ENCODE measurements at regions not wholly inside any gene's neighbourhood (a gene's known extent, or its start where the extent isn't known, plus 50 kb on each side); places are given as distances from the start of the nearest gene placed in this dataset.

GRCh38 chr4:38523524-38524448 lies 140.2 kb upstream of the KLF3 start:
- Histone ChIP-seq H4K5ac (ENCODE audit: low read depth, low read length) (no peak overlapping the region), H3K4me3 (ENCODE audit: insufficient read depth, low read depth, low read length) (no peak overlapping the region), H4K91ac (ENCODE audit: insufficient read depth, low read depth, low read length) (no peak overlapping the region), H3K14ac (replicated peaks; ENCODE audit: low read depth, low read length) (no peak overlapping the region), H3K27ac (ENCODE audit: insufficient read depth, low read length) (no peak overlapping the region), H3K4me2 (ENCODE audit: low read depth, low read length) (no peak overlapping the region; the same call in 1 of the 2 replicates), H3K9me3 (ENCODE audit: control insufficient read depth, insufficient read depth, low read length) (0 out of 2 replicates have a peak, but pooled peaks cover 2% of the 10 kb centered on the region), H3K79me1 (ENCODE audit: low read depth in 1 of 2, low read length in 2 of 2) (no peaks in the 10 kb centered on the region), H2BK15ac (ENCODE audit: low read depth, low read length) (no peak overlapping the region), H3K56ac (ENCODE audit: extremely low read depth, insufficient read depth, low read length) (no peak overlapping the region), H3K27me3 (ENCODE audit: control insufficient read depth, insufficient read depth, low read length) (peaks cover 5% of the 10 kb centered on the region), H2AFZ (replicated peaks; ENCODE audit: low read length, poor library complexity) (no peak overlapping the region), H3K36me3 (ENCODE audit: control insufficient read depth, insufficient read depth, low read length) (no peaks in the 10 kb centered on the region), H2BK120ac (ENCODE audit: low read depth, low read length) (no peak overlapping the region), H3K4ac (ENCODE audit: low read depth, low read length) (no peak overlapping the region), H3K23ac (ENCODE audit: low read depth, low read length) (no peak overlapping the region), H2BK5ac (ENCODE audit: low read depth, low read length, poor library complexity, severe bottlenecking) (no peak overlapping the region), H3K18ac (ENCODE audit: low read depth, low read length) (no peak overlapping the region), H4K20me1 (ENCODE audit: insufficient read depth, low read length) (no peaks in the 10 kb centered on the region), H3K9ac (ENCODE audit: low read depth, low read length) (no peak overlapping the region), H2BK20ac (ENCODE audit: low read depth, low read length) (no peak overlapping the region), H2AK9ac (replicated peaks; ENCODE audit: low read depth, low read length, poor library complexity) (no peak overlapping the region), H2AK5ac (ENCODE audit: low read depth, low read length) (no peak overlapping the region), H4K8ac (ENCODE audit: low read depth in 2 of 2, low read length in 2 of 2) (no peak overlapping the region), H3K9me1 (ENCODE audit: insufficient read depth, low read length) (no peaks in the 10 kb centered on the region), H3K4me1 (ENCODE audit: control insufficient read depth, insufficient read depth, low read length) (no peaks in the 10 kb centered on the region)
- no TSS peak for BruUV-seq (replicated peaks)
- dilution Hi-C loops (cut with HindIII; ENCODE audit: low sequenced_read_pairs, unreplicated experiment): no loop called here
- TF ChIP-seq CHD1 (IDR thresholded peaks at IDR 0.05; ENCODE audit: low read depth, low read length) (no peak), NFE2L2 (IDR thresholded peaks at IDR 0.05; ENCODE audit: low read depth, low read length) (no peak), USF2 (IDR thresholded peaks at IDR 0.05; ENCODE audit: low read depth, low read length) (no peak), BHLHE40 (IDR thresholded peaks at IDR 0.05; ENCODE audit: low read depth, low read length) (no peak), CEBPB (IDR thresholded peaks at IDR 0.05; ENCODE audit: low read depth, low read length) (no peak), MAFK (IDR thresholded peaks at IDR 0.05; ENCODE audit: low read depth, low read length) (peak; percentile 16; the same call in 1 of the 2 replicates), SMC3 (IDR thresholded peaks at IDR 0.05; ENCODE audit: low read depth, low read length) (no peak), MXI1 (IDR thresholded peaks at IDR 0.05; ENCODE audit: borderline replicate concordance, low read depth, low read length) (no peak)
- ChIA-PET POLR2A (ENCODE audit: unreplicated experiment) (no interaction called here), CTCF (no interaction called here)
- 74% methylated on average over 5 of the region's 16 CpGs; no CpG with 5 or more reads in 1 of the 2 experiments for WGBS, 2 experiments (ENCODE audit: extremely low coverage in 2 of 2, insufficient read length in 1 of 2)
- ATAC-seq (ENCODE audit: low read depth) (no peak), DNase-seq (no peak)
- in situ Hi-C loops (cut with MboI; ENCODE audit: low sequenced_read_pairs): no loop called here
- intact Hi-C loops (cut with micrococcal nuclease): no loop called here

All from IMR-90 (cell line).